ENCODE measurements at regions not wholly inside any gene's neighbourhood (a gene's known extent, or its start where the extent isn't known, plus 50 kb on each side); places are given as distances from the start of the nearest gene placed in this dataset.
"Not testable (repeated sequence)": the region's sequence is repeated elsewhere in the genome, so short reads cannot be mapped to it uniquely, and the experiment has no call there.

DNA sequence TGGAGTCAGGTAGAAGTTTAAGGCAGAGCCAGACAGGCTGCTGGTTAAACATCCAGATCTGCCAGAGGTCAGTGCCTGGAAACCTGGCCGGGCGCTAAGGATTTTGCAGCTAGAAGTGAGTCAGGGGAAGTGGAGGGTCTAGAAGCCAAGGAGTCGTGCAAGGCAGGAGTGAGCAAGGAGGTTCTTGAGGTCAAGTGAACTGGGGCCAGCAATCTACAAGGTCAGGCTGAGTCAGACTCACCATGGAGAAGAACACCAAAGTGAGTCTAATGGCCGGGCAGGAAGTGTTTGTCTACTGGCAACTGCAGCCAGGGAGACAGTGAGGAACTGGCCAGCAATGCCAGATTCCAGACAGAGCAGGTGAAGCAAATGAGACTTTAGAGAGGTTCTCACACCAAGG is 628.2 kb downstream of the ETNK1 start:
- DNase-seq = no peak

DNA sequence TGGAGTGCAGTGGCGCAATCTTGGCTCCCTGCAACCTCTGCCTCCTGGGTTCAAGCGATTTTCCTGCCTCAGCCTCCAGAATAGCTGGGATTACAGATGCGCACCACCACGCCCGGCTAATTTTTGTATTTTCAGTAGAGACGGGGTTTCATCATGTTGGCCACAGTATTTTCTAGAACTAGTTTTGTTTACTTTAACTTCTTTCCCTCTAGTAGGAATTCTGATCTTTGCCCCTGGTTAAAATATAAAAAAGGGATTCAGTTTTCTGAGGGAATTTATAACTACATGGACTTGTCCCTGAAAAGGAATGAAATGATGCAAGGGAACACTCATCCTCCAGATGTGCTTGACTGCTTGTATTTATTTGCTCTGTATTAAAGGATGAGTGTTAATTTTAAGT is 628.9 kb downstream of the ETNK1 start:
- not testable (repeated sequence) for DNase-seq

DNA sequence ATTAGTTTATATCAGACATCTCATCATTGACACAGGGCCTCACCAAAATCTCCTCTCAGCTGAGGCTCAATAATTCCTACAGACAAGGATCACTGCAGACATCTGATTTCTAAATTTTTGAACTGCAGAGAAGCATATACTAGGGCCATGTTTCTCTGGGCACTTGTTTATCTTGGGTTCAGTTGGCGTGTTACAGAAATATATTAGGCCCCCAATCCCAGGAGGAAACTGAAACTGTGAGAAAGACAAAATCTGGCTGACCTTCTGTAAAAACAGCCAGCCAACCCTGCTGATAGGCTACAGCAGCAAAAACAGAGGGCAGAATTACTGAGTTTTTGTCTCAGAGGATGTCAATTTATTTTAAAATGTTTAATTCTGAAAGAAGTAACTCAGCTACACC is 634.6 kb downstream of the ETNK1 start:
- no peak for DNase-seq

- no peak for DNase-seq
These were observed 637.7 kb downstream of the ETNK1 start for GRCh38 chr12:23262670-23263069.

GRCh38 chr12:23277831-23278230 is 652.9 kb downstream of the ETNK1 start:
- DNase-seq = no peak

DNA sequence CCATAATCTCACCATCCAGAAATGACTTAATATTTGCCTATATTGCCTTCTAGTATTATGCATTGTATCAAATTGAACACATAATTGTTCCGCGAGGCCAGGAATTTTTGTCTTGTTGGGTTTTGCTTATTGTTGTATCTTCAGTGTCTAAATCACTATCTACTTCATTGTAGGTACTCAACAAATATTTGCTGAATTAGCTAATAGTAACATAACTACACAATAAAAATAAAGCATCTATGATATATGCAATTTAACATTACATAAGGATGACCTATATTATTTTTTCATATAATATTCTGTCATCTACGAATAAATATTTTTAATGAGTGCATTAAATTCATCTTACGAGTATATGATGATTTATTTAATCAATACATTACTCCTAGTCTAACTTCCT is 656.3 kb downstream of the ETNK1 start:
- DNase-seq = no peak

DNA sequence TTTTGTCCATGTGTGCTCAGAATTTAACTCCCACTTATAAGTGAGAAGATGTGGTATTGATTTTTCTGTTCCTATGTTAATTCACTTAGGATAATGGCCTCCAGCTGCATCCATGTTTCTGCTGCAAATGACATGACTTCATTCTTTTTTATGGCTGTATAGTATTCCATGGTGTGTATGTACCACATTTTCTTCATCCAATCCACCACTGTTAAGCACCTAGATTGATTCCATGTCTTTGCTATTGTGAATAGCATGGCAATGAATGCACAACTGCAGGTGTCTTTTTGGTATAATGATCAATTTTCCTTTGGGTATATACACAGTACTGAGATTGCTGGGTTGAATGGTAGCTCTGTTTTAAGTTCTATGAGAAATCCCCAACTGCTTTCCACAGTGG is 657.7 kb downstream of the ETNK1 start:
- no peak for DNase-seq

DNA sequence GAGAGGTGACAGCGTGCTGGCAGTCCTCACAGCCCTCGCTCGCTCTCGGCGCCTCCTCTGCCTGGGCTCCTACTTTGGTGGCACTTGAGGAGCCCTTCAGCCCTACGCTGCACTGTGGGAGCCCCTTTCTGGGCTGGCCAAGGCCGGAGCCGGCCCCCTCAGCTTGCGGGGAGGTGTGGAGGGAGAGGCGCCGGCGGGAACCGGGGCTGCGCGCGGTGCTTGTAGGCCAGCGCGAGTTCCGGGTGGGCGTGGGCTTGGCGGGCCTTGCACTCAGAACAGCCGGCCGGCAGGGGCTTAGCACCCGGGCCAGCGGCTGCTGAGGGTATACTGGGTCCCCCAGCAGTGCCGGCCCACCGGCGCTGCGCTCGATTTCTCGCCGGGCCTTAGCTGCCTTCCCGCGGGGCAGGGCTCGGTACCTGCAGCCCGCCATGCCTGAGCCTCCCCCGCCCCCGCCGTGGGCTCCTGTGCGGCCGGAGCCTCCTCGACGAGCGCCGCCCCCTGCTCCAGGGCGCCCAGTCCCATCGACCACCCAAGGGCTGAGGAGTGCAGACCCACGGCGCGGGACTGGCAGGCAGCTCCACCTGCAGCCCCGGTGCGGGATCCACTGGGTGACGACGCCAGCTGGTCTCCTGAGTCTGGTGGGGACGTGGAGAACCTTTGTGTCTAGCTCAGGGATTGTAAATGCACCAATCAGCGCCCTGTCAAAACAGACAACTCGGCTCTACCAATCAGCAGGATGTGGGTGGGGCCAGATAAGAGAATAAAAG is 661.0 kb downstream of the ETNK1 start:
- not testable (repeated sequence) for DNase-seq

DNA sequence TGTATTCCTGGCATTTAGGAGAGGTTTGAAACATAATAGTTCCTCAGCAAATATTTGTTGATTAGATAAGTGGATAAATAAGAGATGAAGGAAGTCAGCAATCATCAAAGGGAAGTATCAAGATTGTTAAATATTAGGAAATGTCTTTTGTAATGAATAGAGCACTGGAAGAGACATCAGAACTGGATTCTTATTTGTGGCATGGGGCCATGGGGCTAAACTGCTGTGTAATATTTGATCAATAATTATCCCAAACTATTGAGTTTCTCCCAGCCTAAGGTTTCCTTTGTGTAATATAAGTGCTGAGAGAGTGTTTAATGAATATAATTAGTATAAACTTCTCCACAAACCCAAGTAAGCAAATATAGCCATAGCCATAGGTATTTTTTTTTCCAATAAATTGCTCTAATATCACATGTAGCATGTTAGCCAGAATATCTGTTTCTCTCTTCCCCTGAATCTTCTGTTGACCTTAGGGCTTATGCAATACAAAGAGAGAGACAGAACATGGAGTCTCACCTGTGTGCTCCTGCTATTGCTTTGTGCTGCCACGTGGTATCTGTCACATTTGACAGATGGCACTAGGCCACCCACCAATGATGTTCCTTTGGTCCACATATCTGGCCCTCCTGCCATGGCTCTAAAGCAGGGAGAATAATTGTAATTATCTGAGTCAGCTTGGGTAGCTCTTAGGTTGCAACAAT is 658.7 kb downstream of the SOX5 start:
- DNase-seq = no peak

GRCh38 chr12:23303220-23303619 is 646.2 kb downstream of the SOX5 start:
- no peak for DNase-seq

GRCh38 chr12:23303821-23304220 is 645.6 kb downstream of the SOX5 start:
- no peak for DNase-seq

- DNase-seq = no peak
These were observed 615.5 kb downstream of the SOX5 start for GRCh38 chr12:23333938-23334337.

- no peak for DNase-seq
These were observed 613.9 kb downstream of the SOX5 start for GRCh38 chr12:23335593-23335992.

- DNase-seq = no peak
These were observed 612.3 kb downstream of the SOX5 start for GRCh38 chr12:23337213-23337612.

- no peak for DNase-seq
These were observed 609.1 kb downstream of the SOX5 start for GRCh38 chr12:23340351-23340750.

DNA sequence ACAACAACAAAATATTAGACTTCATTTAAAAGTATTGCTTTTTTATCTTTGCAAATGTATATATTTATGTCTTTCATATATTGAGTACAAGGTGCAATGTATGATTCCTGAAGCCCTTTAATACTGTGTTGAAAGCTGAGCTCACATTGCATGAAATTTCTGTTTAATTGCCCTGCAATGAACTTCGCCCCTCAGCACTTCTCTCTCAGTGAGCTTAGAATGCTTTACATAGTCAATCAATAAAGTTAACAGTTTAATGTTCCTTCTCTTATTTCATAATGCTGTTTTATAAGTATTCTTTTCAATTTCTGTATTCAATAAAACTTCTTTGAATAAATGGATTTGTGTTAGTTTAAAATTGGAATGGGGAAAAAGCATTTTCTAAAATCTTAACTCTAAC is 607.1 kb downstream of the SOX5 start:
- DNase-seq = no peak

GRCh38 chr12:23349564-23349963 is 599.9 kb downstream of the SOX5 start:
- DNase-seq = no peak

GRCh38 chr12:23350808-23351207 is 598.7 kb downstream of the SOX5 start:
- DNase-seq = no peak

DNA sequence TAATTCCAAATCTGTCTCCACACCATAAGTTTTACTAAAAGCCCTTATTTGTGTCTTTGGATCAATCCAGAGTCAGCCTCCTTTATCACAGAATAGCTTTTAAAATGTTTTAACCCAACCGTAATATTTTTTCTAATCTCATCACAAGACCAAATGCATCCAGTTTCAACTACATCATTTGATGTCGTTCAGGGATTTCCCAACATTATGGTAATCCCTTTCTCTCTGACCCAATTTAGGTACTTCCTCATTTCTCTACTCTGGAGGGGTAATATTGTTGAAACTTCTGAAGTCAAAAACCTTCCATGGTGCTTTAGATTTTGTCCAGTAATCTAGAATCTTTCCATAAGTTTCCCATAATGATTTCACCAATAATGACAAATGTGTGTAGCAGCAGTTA is 596.8 kb downstream of the SOX5 start:
- DNase-seq = no peak

- no peak for DNase-seq
These were observed 594.7 kb downstream of the SOX5 start for GRCh38 chr12:23354800-23355199.

- no peak for DNase-seq
These were observed 593.0 kb downstream of the SOX5 start for GRCh38 chr12:23356440-23356839.

- DNase-seq = no peak
These were observed 592.4 kb downstream of the SOX5 start for GRCh38 chr12:23356927-23357708.
